Colon (tissue), 2 donors: ENCODE measurements at regions not wholly inside any gene's neighbourhood (a gene's known extent, or its start where the extent isn't known, plus 50 kb on each side); places are given as distances from the start of the nearest gene placed in this dataset.

ENCODE experiments used
- FAIRE-seq: peaks from 2 replicates; lab custom pipeline; 2012; peaks lifted over from hg19 to GRCh38; lab: Jason Lieb, UNC
- donor health status: control.
- donor health status: control.

DNA sequence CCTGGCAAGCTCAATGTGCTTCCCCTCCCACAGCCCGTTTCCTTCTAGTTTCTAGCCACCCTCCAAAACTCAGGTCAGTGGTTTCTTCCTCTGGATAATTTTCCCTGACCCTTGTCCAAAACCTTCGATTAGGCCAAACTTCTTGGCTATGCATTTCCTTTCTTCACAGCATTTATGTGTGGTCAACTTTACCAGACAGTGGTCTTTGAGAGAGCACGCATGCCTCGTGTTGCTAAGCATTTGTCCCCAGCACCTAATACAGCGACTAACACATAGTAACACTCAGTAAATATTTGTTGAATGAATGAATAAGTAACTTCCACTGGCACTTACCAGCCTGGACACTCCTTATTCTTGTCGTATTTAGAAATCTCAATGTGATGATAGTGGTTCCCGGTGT, 610.7 kb downstream of the PLPP3 start:
- FAIRE-seq: no peak

DNA sequence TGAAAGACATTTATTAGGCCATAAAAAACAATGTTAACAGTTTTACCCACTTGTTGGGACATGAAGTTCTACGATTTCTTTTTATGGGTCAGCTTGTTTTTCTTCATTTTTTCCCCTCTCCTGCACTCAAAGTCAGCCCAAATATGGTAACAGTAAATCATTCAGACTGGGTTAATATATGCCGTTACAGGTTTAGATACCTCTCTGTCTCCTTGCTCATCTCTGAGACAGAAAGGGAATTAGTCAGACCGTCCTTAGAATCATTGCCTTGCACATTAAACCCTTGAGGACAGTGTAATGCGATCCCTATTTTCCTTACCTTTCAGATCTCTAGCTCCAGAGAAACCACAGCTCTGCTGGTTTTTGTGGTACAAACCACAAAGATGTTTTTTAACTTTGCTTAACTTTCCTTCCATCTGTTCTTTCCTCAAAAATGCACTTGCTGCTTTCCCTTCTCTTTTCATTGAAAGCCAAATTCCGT, 613.3 kb downstream of the PLPP3 start:
- FAIRE-seq: no peak

- no peak for FAIRE-seq
These were observed 616.9 kb downstream of the PLPP3 start for GRCh38 chr1:55962472-55962871.

GRCh38 chr1:55959136-55959548, 620.2 kb downstream of the PLPP3 start:
- no peak for FAIRE-seq

GRCh38 chr1:55958498-55958897, 620.9 kb downstream of the PLPP3 start:
- no peak for FAIRE-seq

DNA sequence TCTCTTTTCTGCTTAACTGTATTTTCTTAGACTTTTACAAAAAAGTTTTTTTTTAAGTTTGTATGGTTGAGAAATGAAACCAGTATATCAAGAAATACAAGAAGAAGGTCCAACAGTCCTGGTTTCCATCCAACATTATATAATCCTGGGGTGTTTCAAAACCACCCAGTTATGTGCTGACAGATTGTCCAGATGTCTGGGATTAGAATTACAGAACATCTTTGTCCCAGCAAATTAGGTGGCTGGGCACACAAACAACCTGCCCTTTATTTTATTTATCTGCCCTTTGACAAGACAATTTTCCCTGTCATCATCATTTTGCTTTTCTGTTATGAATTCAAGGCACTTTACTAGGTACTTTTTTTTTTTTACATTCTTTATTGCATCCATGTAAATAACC, 622.1 kb downstream of the PLPP3 start:
- FAIRE-seq: no peak

- no peak for FAIRE-seq
These were observed 624.2 kb downstream of the PLPP3 start for GRCh38 chr1:55955016-55955621.

GRCh38 chr1:55951291-55951690, 628.1 kb downstream of the PLPP3 start:
- FAIRE-seq: no peak

GRCh38 chr1:55947446-55947845, 631.9 kb downstream of the PLPP3 start:
- FAIRE-seq: no peak

- no peak for FAIRE-seq
These were observed 635.5 kb downstream of the PLPP3 start for GRCh38 chr1:55943721-55944435.

DNA sequence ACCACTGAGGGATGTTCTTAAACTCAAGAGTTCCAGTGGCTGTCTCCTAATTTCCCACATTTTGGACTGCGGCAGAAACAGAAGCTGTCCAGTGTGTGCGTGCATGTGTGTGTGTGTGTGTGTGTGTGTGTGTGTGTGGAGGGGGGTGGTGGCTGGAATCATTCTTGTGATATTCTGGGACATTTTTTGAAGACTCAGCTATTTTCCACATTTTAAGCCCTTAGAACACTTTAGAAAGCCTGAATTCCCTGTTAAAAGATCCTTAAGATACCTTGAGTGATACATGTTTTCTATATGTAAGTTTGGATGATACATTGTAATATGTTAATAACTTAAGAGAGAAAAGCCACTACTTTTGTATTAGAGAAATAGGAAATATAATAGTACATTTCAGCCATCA, 636.4 kb downstream of the PLPP3 start:
- no peak for FAIRE-seq

DNA sequence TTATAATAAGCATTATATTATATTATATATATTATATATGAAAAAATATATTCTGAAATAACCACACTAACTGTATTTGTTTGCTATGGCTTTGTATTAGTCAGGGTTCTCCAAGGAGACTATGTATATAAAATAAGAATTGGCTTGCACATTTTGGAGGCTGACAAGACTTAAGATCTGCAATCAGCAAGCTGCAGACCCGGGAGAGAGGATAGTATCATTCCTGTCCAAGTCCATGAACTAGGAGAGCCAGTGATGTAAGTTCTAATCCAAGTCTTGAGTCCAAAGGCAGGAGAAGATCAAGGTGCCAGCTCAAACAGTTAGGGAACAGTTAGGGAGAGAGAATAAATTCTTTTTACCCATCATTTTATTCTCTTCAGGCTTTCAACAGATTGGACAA, 639.5 kb downstream of the PLPP3 start:
- FAIRE-seq: no peak

DNA sequence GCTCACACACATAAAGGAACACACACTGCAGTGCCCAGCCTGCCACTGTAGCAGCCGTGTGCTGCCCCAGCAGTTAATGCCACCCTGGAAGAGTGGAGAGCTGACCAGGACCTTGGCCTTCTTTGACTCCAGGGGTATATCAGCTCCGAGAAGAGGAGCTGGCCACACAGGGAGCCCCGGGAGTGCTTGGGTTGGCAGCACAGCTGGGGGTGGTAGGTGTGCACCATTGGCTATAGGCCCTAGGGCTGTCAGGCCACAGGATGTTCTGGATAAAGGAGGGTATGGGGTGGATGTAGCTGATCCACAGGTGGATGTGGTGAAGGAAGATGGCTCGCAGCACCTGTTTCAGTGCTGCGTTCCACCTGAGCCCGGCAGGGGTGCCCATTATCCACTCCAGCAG, 640.5 kb downstream of the PLPP3 start:
- no peak for FAIRE-seq

DNA sequence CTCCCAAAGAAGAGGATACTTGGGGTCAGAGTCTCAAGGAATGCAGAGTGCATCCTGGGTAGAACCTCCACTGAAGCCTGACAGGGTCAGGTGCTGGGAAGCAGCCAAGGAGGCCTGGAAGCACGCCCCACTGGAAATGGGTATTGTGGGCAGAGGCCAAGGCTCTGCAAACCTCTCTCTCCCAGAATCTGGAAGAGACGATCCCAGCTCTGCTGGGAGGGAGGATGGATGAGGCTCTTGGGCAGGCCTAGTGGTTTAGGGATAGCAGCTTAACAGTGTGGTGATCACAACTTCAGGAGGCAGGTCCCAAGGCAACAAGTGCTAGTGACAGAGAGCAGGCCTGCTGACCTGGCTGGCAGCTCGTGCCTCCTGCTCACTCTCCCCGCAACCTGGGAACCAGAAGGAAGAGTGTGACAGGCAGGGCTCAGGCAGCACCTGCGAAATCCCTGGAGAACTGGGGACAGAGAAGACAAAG, 641.0 kb downstream of the PLPP3 start:
- no peak for FAIRE-seq

- no peak for FAIRE-seq
These were observed 641.5 kb downstream of the PLPP3 start for GRCh38 chr1:55937840-55938375.

DNA sequence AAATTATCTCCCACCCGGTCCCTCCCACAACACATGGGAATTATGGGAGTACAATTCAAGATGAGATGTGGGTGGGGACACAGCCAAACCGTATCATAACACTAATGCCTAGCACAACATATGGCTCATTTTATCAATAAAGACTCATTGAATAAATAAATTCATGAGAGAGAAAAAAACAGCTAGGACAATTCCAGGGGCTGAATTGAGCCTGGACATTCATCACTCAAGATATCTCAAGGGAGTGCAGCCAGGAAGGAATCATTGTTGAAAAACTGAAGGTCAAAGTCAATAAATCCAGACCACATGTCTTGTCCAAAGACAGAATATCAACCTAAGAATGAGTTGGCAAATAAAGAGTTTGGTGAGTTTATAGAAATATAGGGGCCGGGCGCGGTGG, 644.1 kb downstream of the PLPP3 start:
- FAIRE-seq: no peak

- FAIRE-seq: no peak
These were observed 647.0 kb downstream of the PLPP3 start for GRCh38 chr1:55932402-55932801.

GRCh38 chr1:55931081-55931940, 648.1 kb downstream of the PLPP3 start:
- FAIRE-seq: no peak

GRCh38 chr1:55929652-55930051, 649.7 kb downstream of the PLPP3 start:
- no peak for FAIRE-seq

DNA sequence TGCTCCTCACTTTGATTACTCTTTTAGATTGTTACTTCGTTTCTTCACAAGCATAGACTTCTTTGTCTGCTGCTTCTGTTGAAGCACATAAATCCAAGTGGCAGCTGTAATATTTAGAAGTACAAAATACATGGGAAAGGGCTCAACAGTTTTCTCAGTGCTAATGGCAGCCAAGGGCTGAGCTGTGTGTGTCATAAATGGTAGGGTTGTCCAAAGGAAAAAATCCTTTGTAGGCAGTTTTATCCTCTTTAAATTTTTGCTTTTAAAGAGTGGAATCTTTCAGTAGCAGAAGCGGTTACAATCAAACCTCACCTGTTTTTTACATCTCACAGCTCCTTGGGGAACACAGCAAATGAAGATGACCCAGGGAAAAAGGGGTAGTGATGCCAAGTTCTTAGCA, 650.8 kb downstream of the PLPP3 start:
- no peak for FAIRE-seq

- no peak for FAIRE-seq
These were observed 651.6 kb downstream of the PLPP3 start for GRCh38 chr1:55927702-55928290.

- FAIRE-seq: no peak
These were observed 652.4 kb downstream of the PLPP3 start for GRCh38 chr1:55926906-55927471.
